Left lung (tissue), 4 donors: ENCODE measurements at regions not wholly inside any gene's neighbourhood (a gene's known extent, or its start where the extent isn't known, plus 50 kb on each side); places are given as distances from the start of the nearest gene placed in this dataset.
A peak's percentile ranks its signal among the peaks of the same experiment; 100 is the strongest.
"Not testable (repeated sequence)": the region's sequence is repeated elsewhere in the genome, so short reads cannot be mapped to it uniquely, and the experiment has no call there.

Experiments
- ATAC-seq: fragments of 200-7000 bp; cut with Tn5 transposase; one replicate; pipeline ENCODE4 v1.9.1; 2020; ENCODE audit warnings: moderate library complexity
- DNase-seq, 4 donors: peaks; one replicate each; pipeline ENCODE4 v3.0.0-alpha.2; 2013 to 2020
- H3K27ac ChIP-seq, 2 donors: fragments of 200-600 bp; sonication (generic) in 1 of 2; one replicate each; pipeline versions ENCODE4 v1.5.0 to v1.8.0; 2020 to 2021
- H3K27me3 ChIP-seq, 2 donors: fragments of 200-600 bp; sonication (generic) in 1 of 2; one replicate each; pipeline versions ENCODE4 v1.5.0 to v1.8.0; 2020 to 2021
- H3K36me3 ChIP-seq, 2 donors: fragments of 200-600 bp; sonication (generic) in 1 of 2; one replicate each; pipeline versions ENCODE4 v1.5.0 to v1.8.0; 2020 to 2021
- H3K4me1 ChIP-seq, 2 donors: fragments of 200-600 bp; one replicate each; pipeline ENCODE4 v1.8.0; 2021
- H3K4me3 ChIP-seq, 2 donors: fragments of 200-600 bp; sonication (generic) in 1 of 2; one replicate each; pipeline versions ENCODE4 v1.5.0 to v1.8.0; 2020 to 2021; ENCODE audit warnings: mild to moderate bottlenecking in 1 of 2
- H3K9me3 ChIP-seq, 2 donors: fragments of 200-600 bp; sonication (generic) in 1 of 2; one replicate each; pipeline versions ENCODE4 v1.5.0 to v1.8.0; 2020 to 2021
- CTCF ChIP-seq, 2 donors: fragments of 200-600 bp; sonication (generic) in 1 of 2; IDR thresholded peaks; one replicate each; pipeline versions ENCODE4 v1.5.0 to v1.8.0; 2021; ENCODE audit warnings: antibody characterized with exemption in 2 of 2
- intact Hi-C, 2 donors: fragments of 100-400 bp; cut with DNase I; formaldehyde crosslinking; loops; one replicate each; pipeline versions ENCODE4 v1.11.2 to v1.14.2; 2022
- donor health status: DM: no; HTN: yes; CAD: no.
- donor health status: DM: no; HTN: no; CAD: no.

DNA sequence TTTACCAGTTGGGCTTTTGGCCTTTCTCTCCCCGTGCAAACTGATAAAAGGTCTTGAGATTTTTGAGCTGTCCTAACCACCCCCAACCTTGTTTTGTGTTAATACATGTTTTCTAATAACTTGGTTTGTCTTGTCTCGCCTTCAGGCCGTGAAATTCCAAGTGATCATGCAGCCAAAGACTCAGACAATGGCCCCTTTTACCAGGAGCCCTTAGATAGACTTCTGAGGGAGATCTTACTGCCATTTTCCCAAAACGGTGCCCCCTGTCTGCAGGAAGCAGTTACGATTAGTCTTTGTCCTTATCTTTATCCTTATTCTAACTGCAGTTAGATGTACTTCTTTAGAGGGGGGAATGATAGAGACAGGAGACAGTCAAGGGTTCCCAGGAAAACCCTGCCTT is 245.3 kb upstream of the HDX start:
- Histone ChIP-seq H3K27me3 (no peaks in the 10 kb centered on the region), H3K36me3 (no peaks in the 10 kb centered on the region), H3K27ac (no peak overlapping the region), H3K9me3 (no peaks in the 10 kb centered on the region), H3K4me1 (no peaks in the 10 kb centered on the region), H3K4me3 (no peak overlapping the region)
- intact Hi-C loops = no loop called here
- ATAC-seq (no peak), DNase-seq (no peak)
- TF ChIP-seq CTCF (IDR thresholded peaks at IDR 0.05) = no peak

- no peak overlapping the region for H3K4me3 ChIP-seq
- H3K27ac ChIP-seq = no peak overlapping the region
- intact Hi-C loops = no loop called here
- TF ChIP-seq CTCF (IDR thresholded peaks at IDR 0.05) = no peak
- no peaks in the 10 kb centered on the region for H3K9me3 ChIP-seq
- no peaks in the 10 kb centered on the region for H3K4me1 ChIP-seq
- no peaks in the 10 kb centered on the region for H3K27me3 ChIP-seq
- H3K36me3 ChIP-seq = no peaks in the 10 kb centered on the region
- no peak for ATAC-seq
- DNase-seq = no peak
These were observed 246.9 kb upstream of the HDX start for GRCh38 chrX:84748965-84749656.

DNA sequence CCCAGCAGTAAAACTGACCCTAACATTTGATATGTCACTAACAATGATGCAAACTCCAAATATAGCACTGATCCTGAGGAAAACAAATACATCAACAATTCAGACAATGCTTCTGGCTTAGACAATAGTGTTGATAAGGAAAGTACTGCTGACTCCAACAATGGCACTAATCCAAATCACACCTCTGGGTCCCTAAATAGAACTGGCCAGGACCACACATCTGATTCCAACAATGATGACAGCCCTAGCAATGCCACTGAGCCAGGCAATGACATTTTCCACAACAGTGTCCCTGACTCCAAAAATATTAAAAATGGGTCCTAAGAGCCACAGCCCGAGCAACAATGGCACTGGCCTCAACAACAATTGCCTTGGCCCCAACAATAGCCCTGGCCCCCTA is 243.1 kb upstream of the APOOL start:
- H3K27ac ChIP-seq = no peak overlapping the region
- H3K27me3 ChIP-seq = no peaks in the 10 kb centered on the region
- intact Hi-C loops = no loop called here
- no peak overlapping the region for H3K4me3 ChIP-seq
- no peaks in the 10 kb centered on the region for H3K9me3 ChIP-seq
- no peaks in the 10 kb centered on the region for H3K4me1 ChIP-seq
- H3K36me3 ChIP-seq = no peaks in the 10 kb centered on the region
- DNase-seq = no peak
- TF ChIP-seq CTCF (IDR thresholded peaks at IDR 0.05) = no peak
- no peak for ATAC-seq

DNA sequence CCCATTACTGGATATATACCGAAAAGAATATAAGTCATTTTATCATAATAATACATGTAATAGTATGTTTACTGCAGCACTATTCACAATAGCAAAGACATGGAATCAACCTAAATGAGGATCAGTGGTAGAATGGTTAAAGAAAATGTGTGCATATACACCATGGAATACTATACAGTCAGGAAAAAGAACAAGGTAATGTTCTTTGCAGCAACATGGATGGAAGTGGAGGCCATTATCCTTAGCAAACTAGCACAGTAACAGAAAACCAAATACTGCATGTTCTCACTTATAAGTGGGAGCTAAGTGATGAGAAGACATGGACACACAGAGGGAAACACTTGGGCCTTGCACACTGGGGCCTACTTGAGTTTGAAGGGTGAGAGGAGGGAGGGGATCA is 207.4 kb upstream of the APOOL start:
- TF ChIP-seq CTCF (IDR thresholded peaks at IDR 0.05) = no peak

DNA sequence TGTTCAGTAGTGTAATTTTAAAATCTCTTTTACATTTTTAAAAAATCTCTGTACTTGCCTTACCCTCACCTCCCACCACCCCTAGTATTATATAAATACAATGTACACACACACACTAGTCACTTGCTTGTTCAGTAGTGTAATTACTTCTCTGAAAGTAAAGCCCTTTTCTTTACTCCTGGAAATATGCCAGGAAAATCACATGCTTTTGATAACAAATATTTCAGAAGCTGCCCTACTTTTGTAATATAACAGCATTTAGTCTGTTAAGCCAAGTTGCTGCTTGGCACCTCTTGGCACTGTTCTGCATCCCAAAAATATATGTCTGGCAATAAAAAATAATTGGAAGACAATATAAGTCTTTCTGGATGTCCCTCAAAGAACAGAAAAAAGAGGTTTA is 172.8 kb upstream of the APOOL start:
- Histone ChIP-seq H3K36me3 (no peaks in the 10 kb centered on the region), H3K4me1 (no peaks in the 10 kb centered on the region), H3K27me3 (no peaks in the 10 kb centered on the region), H3K27ac (no peak overlapping the region), H3K4me3 (no peak overlapping the region), H3K9me3 (no peaks in the 10 kb centered on the region)
- DNase-seq (peak in 1 of 4 donors; percentile 10), ATAC-seq (no peak)
- no peak for TF ChIP-seq CTCF (IDR thresholded peaks at IDR 0.05)
- intact Hi-C loops = no loop called here

More for the DNA sequence above, 207.4 kb upstream of the APOOL start:
- Histone ChIP-seq H3K9me3 (no peaks in the 10 kb centered on the region), H3K4me3 (no peak overlapping the region), H3K27me3 (no peaks in the 10 kb centered on the region), H3K36me3 (no peaks in the 10 kb centered on the region), H3K27ac (no peak overlapping the region), H3K4me1 (no peaks in the 10 kb centered on the region)
- intact Hi-C loops = no loop called here
- no peak for DNase-seq
- no peak for ATAC-seq

DNA sequence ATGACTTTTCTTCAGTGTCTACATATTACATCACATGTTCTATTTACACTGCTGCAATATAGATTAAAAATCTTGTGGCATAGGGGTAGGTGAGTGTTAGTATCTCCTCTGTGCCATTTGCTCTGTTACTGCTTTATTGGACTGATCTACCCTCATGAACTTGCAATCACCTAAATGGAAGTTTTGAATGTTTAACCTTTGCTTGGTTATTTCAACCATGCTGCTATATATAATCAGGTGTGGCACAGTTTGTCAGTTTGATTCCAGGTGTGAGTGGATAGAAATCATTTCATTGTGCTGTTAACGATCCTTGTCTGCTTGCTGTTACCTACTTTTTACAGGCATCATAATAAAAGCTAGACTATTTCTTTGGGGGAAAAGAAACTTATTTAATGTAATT is 157.1 kb upstream of the APOOL start:
- H3K27me3 ChIP-seq, DNase-seq, H3K27ac ChIP-seq, H3K4me1 ChIP-seq, H3K4me3 ChIP-seq, ATAC-seq, intact Hi-C loops, H3K36me3 ChIP-seq, H3K9me3 ChIP-seq: not testable (repeated sequence)

- ATAC-seq, H3K27me3 ChIP-seq, DNase-seq, H3K27ac ChIP-seq, H3K4me3 ChIP-seq, H3K4me1 ChIP-seq, intact Hi-C loops, H3K36me3 ChIP-seq: not testable (repeated sequence)
- peaks cover 0 to 11% of the 10 kb centered on the region in 2 donors for H3K9me3 ChIP-seq
These were observed 152.5 kb upstream of the APOOL start for GRCh38 chrX:84851183-84851582.

GRCh38 chrX:84856791-84857190 is 146.9 kb upstream of the APOOL start:
- ATAC-seq, H3K27ac ChIP-seq, H3K4me3 ChIP-seq, H3K9me3 ChIP-seq, H3K36me3 ChIP-seq, intact Hi-C loops, H3K27me3 ChIP-seq, H3K4me1 ChIP-seq: not testable (repeated sequence)
- DNase-seq = peak in 1 of 4 donors; percentile 47

GRCh38 chrX:84858771-84859170 is 144.9 kb upstream of the APOOL start:
- H3K27me3 ChIP-seq, intact Hi-C loops, ATAC-seq, H3K36me3 ChIP-seq, H3K4me1 ChIP-seq, H3K27ac ChIP-seq, DNase-seq, H3K4me3 ChIP-seq, H3K9me3 ChIP-seq: not testable (repeated sequence)
